ENCODE measurements at regions not wholly inside any gene's neighbourhood (a gene's known extent, or its start where the extent isn't known, plus 50 kb on each side); places are given as distances from the start of the nearest gene placed in this dataset.

DNA sequence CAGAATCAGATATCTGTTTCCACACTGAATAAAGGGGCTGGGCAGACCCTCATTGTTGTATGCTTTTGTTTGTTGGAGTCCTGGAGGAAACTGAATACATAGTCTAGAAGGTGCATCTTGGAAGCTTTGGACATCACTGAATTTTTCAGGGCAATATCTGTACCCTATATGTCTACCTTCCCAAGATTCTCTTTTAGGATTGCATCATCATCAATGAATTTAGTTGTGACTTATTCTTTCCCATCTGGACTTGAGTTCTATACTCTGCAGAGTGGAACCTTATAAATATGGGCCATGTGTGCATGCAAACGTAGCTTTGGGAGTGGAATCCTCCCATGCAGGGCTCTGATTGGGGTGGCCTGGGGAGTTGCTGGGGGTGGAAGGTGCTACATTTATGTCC lies 60.7 kb upstream of the PROKR2 start:
- no peak for TF ChIP-seq FOXM1 (IDR thresholded peaks at IDR 0.05; ENCODE audit: low read depth)
- no peak for TF ChIP-seq TAF1 (IDR thresholded peaks at IDR 0.05; ENCODE audit: borderline replicate concordance, low read depth, low read length)
- Histone ChIP-seq H3K27ac (ENCODE audit: low read depth in 2 of 2, low read length in 1 of 2) (no peak overlapping the region), H3K4me1 (ENCODE audit: control insufficient read depth in 1 of 2, insufficient read depth in 2 of 2, low read depth in 1 of 2, low read length in 1 of 2) (peaks cover 0 to 7% of the 10 kb centered on the region in 2 experiments; a peak in 1 of 4 replicates), H3K4me3 (ENCODE audit: low read depth in 2 of 2, low read length in 1 of 2) (no peak overlapping the region), H2AFZ (ENCODE audit: low read depth) (no peak overlapping the region), H3K4me2 (no peak overlapping the region), H3K9me3 (no peaks in the 10 kb centered on the region), H3F3A (replicated peaks; ENCODE audit: insufficient read depth) (no peaks in the 10 kb centered on the region), H3K9ac (no peak overlapping the region), H4K20me1 (ENCODE audit: insufficient read depth) (no peaks in the 10 kb centered on the region), H3K36me3 (replicated peaks in 1 of 2; ENCODE audit: control insufficient read depth in 1 of 2, insufficient read depth in 2 of 2, low read length in 1 of 2) (no peaks in the 10 kb centered on the region), H3K79me2 (ENCODE audit: insufficient read depth) (no peaks in the 10 kb centered on the region), H3K9me2 (no peaks in the 10 kb centered on the region), H3K27me3 (ENCODE audit: insufficient read depth) (no peaks in the 10 kb centered on the region)
- CTCF ChIA-PET, result interaction anchor here (0.8 to 1.8 kb wide), 2 partner anchors 15 to 71 kb away, joined by 3 to 5 read pairs; no protein-coding TSS in a partner anchor
- WGBS (ENCODE audit: low lambda C conversion rate), result 15% methylated on average over 1 of the region's 1 CpG
- DNase-seq, result no peak
- POLR2A ChIA-PET, result no interaction called here

DNA sequence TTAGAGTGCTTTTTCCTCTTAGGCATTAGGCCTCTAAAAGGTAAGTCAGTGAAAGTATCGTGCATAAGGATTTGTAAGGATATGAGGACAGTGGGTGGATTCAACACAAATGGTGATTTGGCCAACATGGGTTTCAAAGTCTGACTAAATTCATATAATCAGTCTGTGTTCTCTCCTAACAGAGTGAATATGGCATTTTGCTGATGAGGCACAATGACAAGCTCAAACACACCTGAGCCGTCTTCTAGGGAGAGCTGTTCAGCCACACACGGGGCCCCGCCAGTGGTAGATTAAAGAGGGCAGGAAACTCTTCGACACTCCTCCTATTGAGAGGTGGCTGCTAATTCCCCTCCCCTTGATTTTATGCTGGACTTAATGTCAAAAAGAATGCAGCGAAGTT lies 59.5 kb upstream of the PROKR2 start:
- peaks cover 0 to 7% of the 10 kb centered on the region in 2 experiments; a peak in 1 of 4 replicates for H3K4me1 ChIP-seq (ENCODE audit: control insufficient read depth in 1 of 2, insufficient read depth in 2 of 2, low read depth in 1 of 2, low read length in 1 of 2)
- no peak overlapping the region for H3K9ac ChIP-seq
- no peaks in the 10 kb centered on the region for H3K36me3 ChIP-seq (replicated peaks in 1 of 2; ENCODE audit: control insufficient read depth in 1 of 2, insufficient read depth in 2 of 2, low read length in 1 of 2)
- no peak overlapping the region for H3K4me3 ChIP-seq (ENCODE audit: low read depth in 2 of 2, low read length in 1 of 2)
- WGBS (ENCODE audit: low lambda C conversion rate), result 36% methylated on average over 6 of the region's 6 CpGs
- H3K9me3 ChIP-seq, result no peaks in the 10 kb centered on the region
- no peak for DNase-seq
- H3K9me2 ChIP-seq, result no peaks in the 10 kb centered on the region
- H3K27me3 ChIP-seq (ENCODE audit: insufficient read depth), result no peaks in the 10 kb centered on the region
- H3F3A ChIP-seq (replicated peaks; ENCODE audit: insufficient read depth), result no peaks in the 10 kb centered on the region
- TF ChIP-seq NRF1 (IDR thresholded peaks at IDR 0.05; ENCODE audit: low read depth, low read length) (no peak), GATA2 (CRISPR knock-in tag; IDR thresholded peaks at IDR 0.05) (no peak), FOXJ3 (CRISPR knock-in tag; IDR thresholded peaks at IDR 0.05) (no peak), ELF1 (IDR thresholded peaks at IDR 0.05) (no peak), RCOR1 (IDR thresholded peaks at IDR 0.05; ENCODE audit: low read length) (no peak), TAF1 (IDR thresholded peaks at IDR 0.05; ENCODE audit: borderline replicate concordance, low read depth, low read length) (no peak), TEAD4 (IDR thresholded peaks at IDR 0.05; ENCODE audit: borderline replicate concordance, insufficient read depth) (no peak), SIN3A (IDR thresholded peaks at IDR 0.05; ENCODE audit: borderline replicate concordance, low read depth, low read length) (no peak), TCF12 (IDR thresholded peaks at IDR 0.05) (no peak), JUND (IDR thresholded peaks at IDR 0.05) (no peak), FOXM1 (IDR thresholded peaks at IDR 0.05; ENCODE audit: low read depth) (no peak), RXRA (IDR thresholded peaks at IDR 0.05; ENCODE audit: borderline replicate concordance, low read depth) (no peak)
- TF ChIP-seq, protein P1, sequence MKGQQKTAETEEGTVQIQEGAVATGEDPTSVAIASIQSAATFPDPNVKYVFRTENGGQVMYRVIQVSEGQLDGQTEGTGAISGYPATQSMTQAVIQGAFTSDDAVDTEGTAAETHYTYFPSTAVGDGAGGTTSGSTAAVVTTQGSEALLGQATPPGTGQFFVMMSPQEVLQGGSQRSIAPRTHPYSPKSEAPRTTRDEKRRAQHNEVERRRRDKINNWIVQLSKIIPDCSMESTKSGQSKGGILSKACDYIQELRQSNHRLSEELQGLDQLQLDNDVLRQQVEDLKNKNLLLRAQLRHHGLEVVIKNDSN (IDR thresholded peaks at IDR 0.05; ENCODE audit: borderline replicate concordance, low read depth), result no peak
- TF ChIP-seq, protein P2, sequence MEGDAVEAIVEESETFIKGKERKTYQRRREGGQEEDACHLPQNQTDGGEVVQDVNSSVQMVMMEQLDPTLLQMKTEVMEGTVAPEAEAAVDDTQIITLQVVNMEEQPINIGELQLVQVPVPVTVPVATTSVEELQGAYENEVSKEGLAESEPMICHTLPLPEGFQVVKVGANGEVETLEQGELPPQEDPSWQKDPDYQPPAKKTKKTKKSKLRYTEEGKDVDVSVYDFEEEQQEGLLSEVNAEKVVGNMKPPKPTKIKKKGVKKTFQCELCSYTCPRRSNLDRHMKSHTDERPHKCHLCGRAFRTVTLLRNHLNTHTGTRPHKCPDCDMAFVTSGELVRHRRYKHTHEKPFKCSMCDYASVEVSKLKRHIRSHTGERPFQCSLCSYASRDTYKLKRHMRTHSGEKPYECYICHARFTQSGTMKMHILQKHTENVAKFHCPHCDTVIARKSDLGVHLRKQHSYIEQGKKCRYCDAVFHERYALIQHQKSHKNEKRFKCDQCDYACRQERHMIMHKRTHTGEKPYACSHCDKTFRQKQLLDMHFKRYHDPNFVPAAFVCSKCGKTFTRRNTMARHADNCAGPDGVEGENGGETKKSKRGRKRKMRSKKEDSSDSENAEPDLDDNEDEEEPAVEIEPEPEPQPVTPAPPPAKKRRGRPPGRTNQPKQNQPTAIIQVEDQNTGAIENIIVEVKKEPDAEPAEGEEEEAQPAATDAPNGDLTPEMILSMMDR (IDR thresholded peaks at IDR 0.05), result no peak
- TF ChIP-seq, protein P3, sequence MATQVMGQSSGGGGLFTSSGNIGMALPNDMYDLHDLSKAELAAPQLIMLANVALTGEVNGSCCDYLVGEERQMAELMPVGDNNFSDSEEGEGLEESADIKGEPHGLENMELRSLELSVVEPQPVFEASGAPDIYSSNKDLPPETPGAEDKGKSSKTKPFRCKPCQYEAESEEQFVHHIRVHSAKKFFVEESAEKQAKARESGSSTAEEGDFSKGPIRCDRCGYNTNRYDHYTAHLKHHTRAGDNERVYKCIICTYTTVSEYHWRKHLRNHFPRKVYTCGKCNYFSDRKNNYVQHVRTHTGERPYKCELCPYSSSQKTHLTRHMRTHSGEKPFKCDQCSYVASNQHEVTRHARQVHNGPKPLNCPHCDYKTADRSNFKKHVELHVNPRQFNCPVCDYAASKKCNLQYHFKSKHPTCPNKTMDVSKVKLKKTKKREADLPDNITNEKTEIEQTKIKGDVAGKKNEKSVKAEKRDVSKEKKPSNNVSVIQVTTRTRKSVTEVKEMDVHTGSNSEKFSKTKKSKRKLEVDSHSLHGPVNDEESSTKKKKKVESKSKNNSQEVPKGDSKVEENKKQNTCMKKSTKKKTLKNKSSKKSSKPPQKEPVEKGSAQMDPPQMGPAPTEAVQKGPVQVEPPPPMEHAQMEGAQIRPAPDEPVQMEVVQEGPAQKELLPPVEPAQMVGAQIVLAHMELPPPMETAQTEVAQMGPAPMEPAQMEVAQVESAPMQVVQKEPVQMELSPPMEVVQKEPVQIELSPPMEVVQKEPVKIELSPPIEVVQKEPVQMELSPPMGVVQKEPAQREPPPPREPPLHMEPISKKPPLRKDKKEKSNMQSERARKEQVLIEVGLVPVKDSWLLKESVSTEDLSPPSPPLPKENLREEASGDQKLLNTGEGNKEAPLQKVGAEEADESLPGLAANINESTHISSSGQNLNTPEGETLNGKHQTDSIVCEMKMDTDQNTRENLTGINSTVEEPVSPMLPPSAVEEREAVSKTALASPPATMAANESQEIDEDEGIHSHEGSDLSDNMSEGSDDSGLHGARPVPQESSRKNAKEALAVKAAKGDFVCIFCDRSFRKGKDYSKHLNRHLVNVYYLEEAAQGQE (IDR thresholded peaks at IDR 0.05; ENCODE audit: low read depth, low read length), result no peak
- TF ChIP-seq, protein P4, sequence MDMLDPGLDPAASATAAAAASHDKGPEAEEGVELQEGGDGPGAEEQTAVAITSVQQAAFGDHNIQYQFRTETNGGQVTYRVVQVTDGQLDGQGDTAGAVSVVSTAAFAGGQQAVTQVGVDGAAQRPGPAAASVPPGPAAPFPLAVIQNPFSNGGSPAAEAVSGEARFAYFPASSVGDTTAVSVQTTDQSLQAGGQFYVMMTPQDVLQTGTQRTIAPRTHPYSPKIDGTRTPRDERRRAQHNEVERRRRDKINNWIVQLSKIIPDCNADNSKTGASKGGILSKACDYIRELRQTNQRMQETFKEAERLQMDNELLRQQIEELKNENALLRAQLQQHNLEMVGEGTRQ (IDR thresholded peaks at IDR 0.05; ENCODE audit: borderline replicate concordance, low read depth, low read length), result no peak
- TF ChIP-seq, protein P5, sequence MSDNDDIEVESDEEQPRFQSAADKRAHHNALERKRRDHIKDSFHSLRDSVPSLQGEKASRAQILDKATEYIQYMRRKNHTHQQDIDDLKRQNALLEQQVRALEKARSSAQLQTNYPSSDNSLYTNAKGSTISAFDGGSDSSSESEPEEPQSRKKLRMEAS (IDR thresholded peaks at IDR 0.05; ENCODE audit: low read depth), result no peak
- TF ChIP-seq, protein P6, sequence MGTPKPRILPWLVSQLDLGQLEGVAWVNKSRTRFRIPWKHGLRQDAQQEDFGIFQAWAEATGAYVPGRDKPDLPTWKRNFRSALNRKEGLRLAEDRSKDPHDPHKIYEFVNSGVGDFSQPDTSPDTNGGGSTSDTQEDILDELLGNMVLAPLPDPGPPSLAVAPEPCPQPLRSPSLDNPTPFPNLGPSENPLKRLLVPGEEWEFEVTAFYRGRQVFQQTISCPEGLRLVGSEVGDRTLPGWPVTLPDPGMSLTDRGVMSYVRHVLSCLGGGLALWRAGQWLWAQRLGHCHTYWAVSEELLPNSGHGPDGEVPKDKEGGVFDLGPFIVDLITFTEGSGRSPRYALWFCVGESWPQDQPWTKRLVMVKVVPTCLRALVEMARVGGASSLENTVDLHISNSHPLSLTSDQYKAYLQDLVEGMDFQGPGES (IDR thresholded peaks at IDR 0.05; ENCODE audit: low read depth, low read length), result no peak
- H3K79me2 ChIP-seq (ENCODE audit: insufficient read depth), result no peaks in the 10 kb centered on the region
- H3K27ac ChIP-seq (ENCODE audit: low read depth in 2 of 2, low read length in 1 of 2), result no peak overlapping the region
- ChIA-PET POLR2A (no interaction called here), CTCF (interaction anchor here (0.9 to 1.8 kb wide), 2 partner anchors 25 to 72 kb away, joined by 3 to 5 read pairs; no protein-coding TSS in a partner anchor)
- H2AFZ ChIP-seq (ENCODE audit: low read depth), result no peak overlapping the region
- H4K20me1 ChIP-seq (ENCODE audit: insufficient read depth), result no peaks in the 10 kb centered on the region
- no peak overlapping the region for H3K4me2 ChIP-seq

All from SK-N-SH (cell line).